NOMO-1 treated with dmso at 0.1 percent for 144 hours (cell line): ENCODE measurements at regions not wholly inside any gene's neighbourhood (a gene's known extent, or its start where the extent isn't known, plus 50 kb on each side); places are given as distances from the start of the nearest gene placed in this dataset.

ENCODE experiments used
- DNase-seq: peaks from one replicate; lab custom pipeline; 2025; ENCODE audit not compliant: unreplicated experiment; lab: John Stamatoyannopoulos, UW

DNA sequence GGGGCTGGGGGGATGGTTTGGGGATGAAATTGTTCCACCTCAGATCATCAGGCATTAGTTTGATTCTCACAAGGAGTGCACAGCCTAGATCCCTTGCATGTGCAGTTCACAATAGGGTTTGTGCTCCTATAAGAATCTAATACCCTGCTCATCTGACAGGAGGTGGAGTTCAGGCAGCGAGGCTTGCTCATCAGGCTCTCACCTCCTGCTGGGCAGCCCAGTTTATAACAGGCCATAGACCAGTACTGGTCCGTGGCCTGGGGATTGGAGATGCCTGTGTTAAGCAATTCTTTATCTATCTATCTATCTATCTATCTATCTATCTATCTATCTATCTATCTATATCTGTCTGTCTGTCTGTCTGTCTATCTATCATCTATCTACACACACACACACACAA lies 525.3 kb upstream of the DAB1 start:
- DNase-seq = no peak

GRCh38 chr1:57947471-57947870 lies 523.6 kb upstream of the DAB1 start:
- DNase-seq = no peak

DNA sequence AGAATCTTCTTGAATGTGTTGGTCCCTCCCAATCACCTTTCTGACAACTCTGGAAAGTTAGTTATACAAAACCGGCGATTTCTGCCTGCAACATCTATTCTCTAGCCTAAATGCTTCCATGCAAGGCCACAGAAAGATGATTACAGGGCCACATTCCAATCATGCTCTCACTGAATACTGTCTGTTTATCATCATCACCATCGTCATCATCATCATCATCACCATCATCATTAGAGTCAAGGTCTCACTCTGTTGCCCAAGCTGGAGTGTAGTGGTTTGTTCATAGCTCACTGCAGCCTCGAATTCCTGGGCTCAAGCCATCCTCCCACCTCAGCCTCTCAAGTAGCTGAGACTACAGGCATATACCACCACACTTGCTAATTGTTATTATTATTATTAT lies 521.2 kb upstream of the DAB1 start:
- DNase-seq = no peak

- DNase-seq = no peak
Measured at GRCh38 chr1:57943365-57943764, 519.5 kb upstream of the DAB1 start.

DNA sequence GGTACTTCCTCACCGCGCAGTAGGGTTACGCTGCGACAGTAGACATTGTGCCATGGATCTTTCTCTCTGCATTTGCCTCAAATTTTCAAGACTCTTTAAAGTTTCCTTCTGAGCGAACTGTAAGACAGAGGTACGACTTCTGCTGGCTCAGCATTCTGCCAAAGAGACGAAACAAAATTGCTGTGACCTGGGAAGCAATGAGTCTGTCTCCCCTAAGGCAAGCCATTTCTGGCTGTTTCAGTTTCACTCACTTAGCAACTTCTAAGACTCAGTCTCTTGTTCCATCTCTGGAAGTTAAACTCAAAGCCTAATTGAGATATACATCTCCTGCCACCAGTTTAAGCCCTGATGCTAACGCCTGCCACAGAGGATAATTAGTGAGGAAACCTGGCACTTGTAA lies 510.9 kb upstream of the DAB1 start:
- DNase-seq = no peak

DNA sequence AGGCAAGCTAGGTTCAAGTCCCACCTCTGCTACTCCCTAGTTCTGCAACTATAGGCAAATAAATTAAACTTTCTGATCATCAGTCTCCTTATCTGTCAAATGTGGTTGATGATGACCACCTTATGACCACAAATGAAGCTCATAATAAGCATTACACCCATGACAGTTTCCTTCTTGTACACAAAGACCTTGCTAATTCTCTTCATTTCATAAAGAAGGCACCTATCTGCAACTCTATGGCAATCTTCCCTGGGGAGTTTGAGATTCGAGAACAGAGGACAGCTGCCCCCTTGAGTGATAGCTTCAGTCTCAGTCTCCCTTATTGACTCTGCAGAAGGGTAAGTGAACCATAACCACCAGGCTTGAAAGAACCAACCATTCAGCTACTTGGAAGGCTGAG lies 503.1 kb upstream of the DAB1 start:
- DNase-seq = no peak

GRCh38 chr1:57926025-57926552 lies 502.2 kb upstream of the DAB1 start:
- DNase-seq = no peak

DNA sequence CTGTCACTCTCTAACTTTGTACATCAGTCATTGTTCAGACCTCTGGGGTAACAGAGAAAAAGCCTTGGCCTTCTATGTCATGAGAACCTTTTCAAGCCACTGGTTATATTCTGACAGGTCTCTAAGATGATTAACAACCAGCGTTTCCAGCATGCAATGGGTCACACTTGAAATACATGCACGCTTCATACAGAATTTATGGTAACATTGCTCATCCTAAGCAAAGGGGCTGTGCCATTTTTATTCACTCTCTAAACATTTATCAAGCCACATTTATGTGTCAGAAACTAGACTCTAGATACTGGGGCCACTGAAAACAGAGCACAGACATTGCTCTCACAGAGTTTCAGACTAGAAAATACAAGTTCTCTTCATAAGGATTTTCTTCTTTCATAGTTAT lies 501.4 kb upstream of the DAB1 start:
- DNase-seq = no peak

- no peak for DNase-seq
Measured at GRCh38 chr1:57922130-57922529, 498.3 kb upstream of the DAB1 start.

GRCh38 chr1:57916041-57916440 lies 492.2 kb upstream of the DAB1 start:
- no peak for DNase-seq

GRCh38 chr1:57911427-57911826 lies 487.6 kb upstream of the DAB1 start:
- no peak for DNase-seq

GRCh38 chr1:57910782-57911181 lies 486.9 kb upstream of the DAB1 start:
- no peak for DNase-seq

- DNase-seq = no peak
Measured at GRCh38 chr1:57910305-57910704, 486.4 kb upstream of the DAB1 start.

- DNase-seq = no peak
Measured at GRCh38 chr1:57908147-57908890, 484.5 kb upstream of the DAB1 start.

- DNase-seq = no peak
Measured at GRCh38 chr1:57901208-57901919, 477.5 kb upstream of the DAB1 start.

- no peak for DNase-seq
Measured at GRCh38 chr1:57898531-57898930, 474.7 kb upstream of the DAB1 start.

DNA sequence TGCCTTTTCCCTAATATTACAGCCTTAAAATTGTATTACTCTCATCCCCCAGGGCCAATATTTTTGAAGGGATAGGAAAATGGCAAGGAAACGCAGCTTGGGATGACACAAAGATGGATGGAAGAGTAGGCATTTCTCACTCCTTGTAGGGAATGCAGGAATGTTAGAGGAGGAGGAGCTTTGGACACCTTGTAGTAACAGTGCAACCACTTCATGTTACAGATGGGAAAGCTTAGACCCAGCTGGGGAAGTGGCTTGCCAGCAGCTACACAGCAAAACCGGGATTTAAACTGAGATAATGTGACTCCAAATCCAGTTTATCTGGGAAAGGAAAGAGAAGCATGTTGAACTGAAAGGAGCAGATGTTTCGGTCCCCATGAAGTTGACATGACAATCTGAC lies 473.7 kb upstream of the DAB1 start:
- DNase-seq = no peak

DNA sequence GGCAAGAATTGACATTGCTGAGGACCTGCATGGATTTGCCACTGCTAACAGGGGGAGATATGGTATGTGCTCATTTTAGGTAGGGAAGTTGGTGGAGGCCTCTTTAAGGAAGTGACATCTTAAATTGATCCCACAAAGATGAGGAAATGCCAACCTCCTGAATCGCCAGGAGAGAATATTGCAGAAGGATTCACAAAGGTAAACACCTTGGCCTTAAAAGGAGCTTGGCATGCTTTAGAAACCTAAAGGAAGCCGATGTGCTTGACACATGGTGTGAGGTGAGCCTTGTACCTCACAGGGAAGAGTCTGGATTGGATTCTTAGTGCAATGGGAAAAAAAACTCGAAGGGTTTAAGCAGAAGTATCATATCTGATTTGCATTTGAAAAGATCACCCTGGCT lies 470.5 kb upstream of the DAB1 start:
- DNase-seq = no peak

- DNase-seq = no peak
Measured at GRCh38 chr1:57889676-57890320, 465.9 kb upstream of the DAB1 start.

DNA sequence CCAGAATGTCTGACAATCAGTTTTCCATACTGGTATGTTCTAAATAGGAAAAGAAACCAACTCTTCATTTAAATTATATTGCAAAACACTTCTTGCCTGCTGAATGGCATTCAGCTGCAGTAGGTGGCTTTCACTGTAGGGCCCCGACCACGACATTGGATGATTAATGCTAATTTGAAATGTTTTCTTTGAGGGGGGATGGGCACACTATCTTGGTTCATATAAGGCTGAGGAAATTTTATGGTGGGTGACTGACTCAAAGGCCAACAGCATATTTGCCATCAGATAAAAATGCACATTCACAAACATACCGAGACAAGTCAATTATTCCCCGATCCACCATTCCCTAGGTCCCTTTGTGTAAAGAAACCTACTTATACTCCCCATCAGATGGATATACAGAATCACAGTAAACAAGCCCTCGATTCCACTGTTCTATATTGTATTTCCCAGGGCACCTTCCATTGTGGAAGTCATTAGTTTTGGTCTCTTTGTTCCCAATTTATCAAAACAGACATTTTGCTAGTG lies 464.2 kb upstream of the DAB1 start:
- DNase-seq = no peak

DNA sequence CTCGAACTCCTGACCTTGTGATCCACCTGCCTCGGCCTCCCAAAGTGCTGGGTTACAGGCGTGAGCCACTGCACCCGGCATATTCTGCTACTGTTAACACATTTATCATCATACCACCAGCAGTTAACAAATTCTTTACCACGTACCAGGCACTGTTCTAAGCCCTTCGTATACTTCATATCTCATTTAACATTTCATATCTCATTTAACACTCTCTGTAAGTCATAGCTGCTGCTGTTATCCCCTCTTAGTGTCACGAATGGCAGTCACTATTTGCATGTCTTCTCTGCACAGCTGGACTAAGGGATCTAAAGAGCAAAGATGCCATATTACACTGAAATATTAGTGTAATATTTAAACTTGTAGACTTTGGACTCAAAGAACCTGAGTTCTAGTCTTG lies 462.5 kb upstream of the DAB1 start:
- no peak for DNase-seq

DNA sequence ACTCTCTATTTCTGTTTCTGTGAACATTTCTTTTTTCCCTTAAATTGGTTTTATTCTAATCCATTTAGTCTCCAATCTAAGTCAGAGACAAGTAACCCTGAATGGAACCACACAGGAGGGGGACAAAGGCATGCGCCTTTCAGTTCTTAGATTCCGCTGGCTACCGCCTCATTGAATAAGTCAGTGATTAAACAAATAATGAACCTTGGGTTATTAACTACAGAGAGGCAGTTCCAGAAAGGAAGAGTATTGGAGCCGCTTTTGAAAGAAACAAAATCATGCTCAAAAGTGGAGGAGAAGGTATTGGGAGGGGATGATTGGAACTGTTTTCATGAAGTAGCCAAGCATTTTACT lies 459.8 kb upstream of the DAB1 start:
- DNase-seq = no peak
